Neural crest cell (in vitro differentiated cells): ENCODE measurements at regions not wholly inside any gene's neighbourhood (a gene's known extent, or its start where the extent isn't known, plus 50 kb on each side); places are given as distances from the start of the nearest gene placed in this dataset.

Experiments used
- DNase-seq: peaks from one replicate; pipeline ENCODE4 v3.0.0; 2021; ENCODE audit warnings: low read depth, mixed read lengths, low spot score
- H3K27ac Mint-ChIP-seq: one replicate; pipeline ENCODE4 v1.8.0; 2021; ENCODE audit warnings: mild to moderate bottlenecking, mixed read lengths; ENCODE audit not compliant: unreplicated experiment
- H3K27me3 Mint-ChIP-seq: 2 replicates; pipeline ENCODE4 v1.8.0; 2021; ENCODE audit warnings: low read depth, mild to moderate bottlenecking, mixed read lengths
- H3K36me3 Mint-ChIP-seq: 2 replicates; pipeline ENCODE4 v1.8.0; 2021; ENCODE audit warnings: low read depth, mild to moderate bottlenecking, mixed read lengths
- H3K4me1 Mint-ChIP-seq: 2 replicates; pipeline ENCODE4 v1.8.0; 2021; ENCODE audit warnings: mixed read lengths
- H3K4me3 Mint-ChIP-seq: one replicate; pipeline ENCODE4 v1.8.0; 2021; ENCODE audit warnings: mild to moderate bottlenecking, mixed read lengths
- H3K9me3 Mint-ChIP-seq: 2 replicates; pipeline ENCODE4 v1.8.0; 2021; ENCODE audit warnings: mixed read lengths
- CTCF ChIP-seq: fragments of 200-600 bp; sonication (generic); conservative IDR thresholded peaks from 2 replicates; pipeline ENCODE4 v1.5.0; 2021; ENCODE audit warnings: antibody characterized with exemption, mild to moderate bottlenecking

- Mint-ChIP-seq H3K4me1 (peaks cover 6% of the 10 kb centered on the region), H3K27ac (no peak overlapping the region), H3K9me3 (no peaks in the 10 kb centered on the region), H3K27me3 (peaks cover 5% of the 10 kb centered on the region), H3K36me3 (no peaks in the 10 kb centered on the region), H3K4me3 (no peak overlapping the region)
- TF ChIP-seq CTCF: no peak
- no peak for DNase-seq
Observed at GRCh38 chr17:74098136-74099024, 105.1 kb upstream of the RPL38 start.

- TF ChIP-seq CTCF: no peak
- Mint-ChIP-seq H3K4me1 (peaks cover 6% of the 10 kb centered on the region), H3K4me3 (no peak overlapping the region), H3K36me3 (no peaks in the 10 kb centered on the region), H3K9me3 (no peaks in the 10 kb centered on the region), H3K27me3 (peaks cover 5% of the 10 kb centered on the region), H3K27ac (no peak overlapping the region)
- no peak for DNase-seq
Observed at GRCh38 chr17:74099442-74100340, 103.8 kb upstream of the RPL38 start.

GRCh38 chr17:74104921-74105320 is 98.6 kb upstream of the RPL38 start:
- no peak for TF ChIP-seq CTCF
- Mint-ChIP-seq H3K27ac (no peak overlapping the region), H3K4me3 (no peak overlapping the region), H3K27me3 (peaks cover 15% of the 10 kb centered on the region), H3K36me3 (no peaks in the 10 kb centered on the region), H3K9me3 (no peaks in the 10 kb centered on the region), H3K4me1 (peaks cover 15% of the 10 kb centered on the region)
- no peak for DNase-seq

- no peaks in the 10 kb centered on the region for H3K9me3 Mint-ChIP-seq
- H3K4me3 Mint-ChIP-seq: no peak overlapping the region
- no peaks in the 10 kb centered on the region for H3K36me3 Mint-ChIP-seq
- peaks cover 21% of the 10 kb centered on the region for H3K4me1 Mint-ChIP-seq
- DNase-seq: no peak
- H3K27ac Mint-ChIP-seq: no peak overlapping the region
- H3K27me3 Mint-ChIP-seq: peaks cover 13% of the 10 kb centered on the region
- no peak for TF ChIP-seq CTCF
Observed at GRCh38 chr17:74107107-74107506, 96.4 kb upstream of the RPL38 start.

- no peak for TF ChIP-seq CTCF
- peaks cover 3% of the 10 kb centered on the region for H3K36me3 Mint-ChIP-seq
- H3K4me1 Mint-ChIP-seq: peaks cover 21% of the 10 kb centered on the region
- no peak overlapping the region for H3K4me3 Mint-ChIP-seq
- no peak for DNase-seq
- peaks cover 10% of the 10 kb centered on the region for H3K27me3 Mint-ChIP-seq
- no peak overlapping the region for H3K27ac Mint-ChIP-seq
- H3K9me3 Mint-ChIP-seq: peaks cover 5% of the 10 kb centered on the region
Observed at GRCh38 chr17:74108126-74108705, 95.3 kb upstream of the RPL38 start.
